ENCODE measurements at regions not wholly inside any gene's neighbourhood (a gene's known extent, or its start where the extent isn't known, plus 50 kb on each side); places are given as distances from the start of the nearest gene placed in this dataset.

DNA sequence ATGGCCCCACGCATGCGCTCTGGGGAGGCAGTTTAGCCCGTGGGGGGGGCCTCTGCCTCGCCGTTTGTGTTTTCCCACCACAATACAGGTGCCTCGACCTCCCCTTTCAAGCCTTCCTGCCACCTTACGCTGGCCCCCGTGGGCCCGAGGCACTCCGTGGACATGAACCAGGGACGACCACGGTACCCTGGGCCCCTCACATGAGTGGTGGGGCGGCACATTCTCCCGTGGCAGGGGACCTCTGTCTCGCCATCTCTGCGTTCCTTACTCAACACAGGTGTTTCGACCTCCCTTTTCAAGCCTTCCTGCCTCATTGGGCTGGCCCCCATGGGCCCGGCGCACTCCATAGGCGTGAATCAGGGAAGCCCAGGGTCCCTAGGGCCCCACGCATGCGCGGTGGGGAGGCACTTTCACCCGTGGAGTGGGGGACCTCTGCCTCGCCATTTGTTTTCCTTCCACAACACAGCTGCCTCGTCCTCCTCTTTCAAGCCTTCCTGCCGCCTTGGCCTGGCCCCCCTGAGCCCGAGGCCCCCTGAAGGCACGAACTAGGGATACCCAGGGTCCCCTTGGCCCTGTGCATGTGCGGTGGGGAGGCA, 339.5 kb downstream of the ALG10 start:
- no peak for DNase-seq (ENCODE audit: low read depth)

DNA sequence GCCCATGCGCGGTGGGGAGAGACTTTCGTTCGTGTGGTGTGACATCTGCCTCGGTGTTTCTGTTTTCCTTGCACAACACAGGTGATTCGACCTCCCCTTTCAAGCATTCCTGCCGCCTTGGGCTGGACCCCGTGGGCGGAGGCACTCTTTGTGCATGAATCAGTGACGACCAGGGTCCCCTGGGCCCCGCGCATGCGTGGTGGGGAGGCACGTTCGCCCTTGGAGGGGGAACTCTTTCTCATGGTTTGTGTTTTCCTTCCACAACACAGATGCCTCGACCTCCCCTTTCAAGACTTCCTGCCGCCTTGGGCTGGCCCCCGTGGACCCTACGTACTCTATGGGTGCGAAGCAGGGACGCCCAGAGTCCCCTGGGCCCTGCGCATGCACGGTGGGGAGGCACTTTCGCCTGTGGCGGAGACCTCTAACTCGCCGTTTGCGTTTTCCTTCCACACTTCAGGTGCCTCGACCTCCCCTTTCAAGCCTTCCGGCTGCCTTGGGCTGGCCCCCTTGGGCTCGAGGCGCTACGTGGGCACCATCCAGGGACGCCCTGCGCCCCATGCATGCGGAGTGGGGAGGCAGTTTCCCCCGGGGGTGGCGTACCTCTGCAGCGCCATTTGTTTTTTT, 340.9 kb downstream of the ALG10 start:
- DNase-seq (ENCODE audit: low read depth): no peak

GRCh38 chr12:34368079-34368478, 345.8 kb downstream of the ALG10 start:
- no peak for DNase-seq (ENCODE audit: low read depth)

- DNase-seq (ENCODE audit: low read depth): no peak
These were observed 348.8 kb downstream of the ALG10 start for GRCh38 chr12:34371050-34371449.

GRCh38 chr12:34372003-34372402, 349.7 kb downstream of the ALG10 start:
- DNase-seq (ENCODE audit: low read depth): no peak

DNA sequence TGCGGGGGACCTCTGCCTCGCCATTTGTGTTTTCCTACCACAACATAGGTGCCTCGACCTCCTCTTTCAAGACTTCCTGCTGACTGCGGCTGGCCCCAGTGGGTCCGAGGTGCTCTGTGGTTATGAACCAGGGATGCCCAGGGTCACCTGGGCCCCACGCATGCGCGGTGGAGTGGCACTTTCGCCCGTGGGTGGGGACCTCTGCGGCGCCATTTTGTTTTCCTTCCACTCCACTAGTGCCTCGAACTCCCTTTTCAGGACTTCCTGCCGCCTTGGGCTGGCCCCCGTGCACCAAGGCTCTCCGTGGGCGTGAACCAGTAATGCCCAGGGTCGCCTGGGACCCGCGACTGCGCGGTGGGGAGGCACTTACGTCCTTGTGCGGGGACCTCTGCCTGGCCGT, 351.6 kb downstream of the ALG10 start:
- DNase-seq (ENCODE audit: low read depth): no peak

DNA sequence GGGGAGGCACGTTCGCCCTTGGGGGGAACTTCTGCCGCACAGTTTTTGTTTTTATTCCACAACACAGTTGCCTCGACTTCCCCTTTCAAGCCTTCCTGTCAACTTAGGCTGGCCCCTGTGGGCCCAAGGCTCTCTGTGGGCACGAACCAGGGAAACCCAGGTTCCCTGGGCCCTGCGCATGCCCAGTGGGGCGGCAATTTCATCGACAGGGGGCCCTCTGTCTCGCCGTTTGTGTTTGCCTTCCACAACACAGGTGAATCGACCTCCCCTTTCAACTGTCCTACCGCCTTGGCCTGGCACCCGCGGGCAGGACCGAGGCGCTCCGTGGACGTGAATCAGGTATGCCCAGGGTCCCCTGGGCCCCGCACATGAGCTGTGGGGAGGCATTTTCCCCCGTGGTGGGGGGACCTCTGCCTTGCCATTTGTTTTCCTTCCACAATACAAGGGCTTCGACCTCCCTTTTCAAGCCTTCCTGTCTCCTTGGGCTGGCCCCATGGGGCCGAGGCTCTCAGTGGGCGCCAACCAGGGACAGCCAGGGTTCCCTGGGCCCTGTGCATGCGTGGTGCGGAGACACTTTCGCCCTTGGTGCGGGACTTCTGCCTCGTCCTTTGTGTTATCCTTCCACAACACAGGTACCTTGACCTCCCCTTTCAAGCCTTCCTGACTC, 354.0 kb downstream of the ALG10 start:
- no peak for DNase-seq (ENCODE audit: low read depth)

DNA sequence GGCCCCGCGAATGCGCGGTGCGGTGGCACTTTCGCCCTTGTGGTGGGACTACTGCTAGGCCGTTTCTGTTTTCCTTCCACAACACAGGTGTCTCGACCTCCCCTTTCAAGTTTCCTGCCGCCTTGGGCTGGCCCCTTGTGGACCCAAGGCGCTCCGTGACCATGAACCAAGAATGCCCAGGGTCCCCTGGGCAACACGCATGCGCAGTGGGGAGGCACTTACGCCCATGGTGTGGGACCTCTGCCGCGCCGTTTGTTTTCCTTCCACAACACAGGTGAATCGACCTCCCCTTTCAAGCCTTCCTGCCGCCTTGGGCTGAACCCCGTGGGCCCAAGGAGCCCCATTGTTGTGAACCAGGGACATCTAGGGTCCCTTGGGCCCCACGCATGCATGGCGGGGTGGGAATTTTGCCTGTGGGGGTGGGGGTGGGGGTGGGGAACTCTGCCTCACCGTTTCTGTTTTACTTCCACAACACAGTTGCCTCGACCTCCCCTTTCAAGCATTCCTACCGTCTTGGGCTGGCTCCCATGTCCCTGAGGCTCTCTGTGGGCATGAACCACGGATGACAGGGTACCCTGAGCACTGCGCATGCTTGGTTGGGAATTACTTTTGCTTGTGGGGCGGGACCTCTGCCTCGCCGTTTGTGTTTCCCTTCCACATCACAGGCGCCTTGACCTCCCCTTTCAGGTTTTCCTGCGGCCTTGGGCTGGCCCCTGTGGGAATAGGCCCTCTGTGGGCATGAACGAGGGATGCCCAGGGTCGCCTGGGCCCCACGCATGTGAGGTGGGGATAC, 355.1 kb downstream of the ALG10 start:
- DNase-seq (ENCODE audit: low read depth): no peak

- DNase-seq (ENCODE audit: low read depth): no peak
These were observed 356.8 kb downstream of the ALG10 start for GRCh38 chr12:34379142-34379541.

DNA sequence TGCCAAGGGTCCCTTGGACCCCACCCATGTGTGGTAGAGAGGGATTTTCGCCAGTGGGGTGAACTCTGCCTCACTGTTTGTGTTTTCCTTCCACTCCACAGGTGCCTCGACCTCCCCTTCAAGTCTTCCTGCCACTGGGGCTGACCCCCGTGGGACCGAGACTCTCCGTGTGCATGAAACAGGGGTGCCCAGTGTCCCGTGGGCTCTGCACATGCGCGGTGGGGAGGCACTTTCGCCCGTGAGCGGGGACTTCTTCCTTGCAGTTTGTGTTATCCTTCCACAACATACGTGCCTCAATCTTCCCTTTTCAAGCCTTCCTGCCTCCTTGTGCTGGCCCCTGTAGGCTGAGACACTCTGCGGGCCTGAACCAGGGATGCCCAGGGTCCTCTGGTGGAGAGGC, 362.4 kb downstream of the ALG10 start:
- no peak for DNase-seq (ENCODE audit: low read depth)

DNA sequence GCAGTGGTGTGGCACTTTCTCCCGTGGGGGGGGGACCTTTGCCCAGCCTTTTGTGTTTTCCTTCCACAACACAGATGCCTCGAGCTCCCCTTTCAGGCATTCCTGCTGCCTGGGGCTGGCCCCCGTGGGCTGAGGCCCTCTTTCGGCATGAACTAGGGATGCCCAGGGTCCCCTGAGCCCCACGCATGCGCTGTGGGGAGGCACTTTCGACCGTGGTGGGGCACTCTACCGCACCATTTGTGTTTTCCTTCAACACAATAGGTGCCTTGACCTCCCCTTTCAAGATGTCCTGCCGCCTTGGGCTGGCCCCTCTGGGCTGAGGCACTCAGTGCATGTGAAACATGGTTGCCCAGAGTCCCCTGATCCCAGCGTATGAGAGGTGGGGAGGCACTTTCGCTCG, 363.7 kb downstream of the ALG10 start:
- no peak for DNase-seq (ENCODE audit: low read depth)

- DNase-seq (ENCODE audit: low read depth): no peak
These were observed 364.4 kb downstream of the ALG10 start for GRCh38 chr12:34386621-34387255.

DNA sequence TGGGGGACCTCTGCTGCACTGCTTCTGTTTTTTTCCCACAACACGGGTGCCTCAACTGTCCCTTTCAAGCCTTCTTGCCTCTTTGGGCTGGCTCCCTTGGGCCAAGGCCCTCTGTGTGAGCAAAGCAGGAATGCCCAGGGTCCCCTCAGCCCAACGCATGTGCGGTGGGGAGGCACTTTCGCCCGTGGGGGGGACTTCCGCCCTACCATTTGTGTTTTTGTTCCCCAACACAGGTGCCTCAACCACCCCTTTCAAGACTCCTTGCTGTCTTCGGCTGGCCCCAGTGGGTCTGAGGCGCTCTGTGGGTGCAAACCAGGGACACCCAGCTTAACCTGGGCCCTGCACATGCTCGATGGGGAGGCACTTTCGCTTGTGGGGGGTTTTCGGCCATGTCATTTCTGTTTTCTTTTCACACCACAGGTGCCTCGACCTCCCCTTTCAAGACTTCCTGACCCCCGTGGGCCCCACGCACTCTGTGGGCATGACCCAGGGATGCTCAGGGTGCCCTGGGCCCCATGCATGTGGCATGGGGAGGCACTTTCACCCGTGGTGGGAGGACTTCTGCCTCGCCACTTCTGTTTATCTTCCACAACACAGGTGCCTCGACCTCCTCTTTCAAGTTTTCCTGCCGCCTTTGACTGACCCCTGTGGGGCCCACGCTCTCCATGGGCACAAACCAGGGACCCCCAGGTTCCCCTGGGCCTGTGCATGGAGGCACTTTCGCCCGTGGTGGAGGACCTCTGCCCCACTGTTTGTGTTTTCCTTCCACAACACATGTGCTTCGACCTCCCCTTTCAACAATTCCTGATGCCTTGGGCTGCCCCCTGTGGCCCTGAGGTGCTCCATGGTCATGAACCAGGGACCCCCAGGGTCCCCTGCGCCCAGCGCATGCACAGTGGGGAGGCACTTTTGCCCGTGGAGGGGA, 365.7 kb downstream of the ALG10 start:
- no peak for DNase-seq (ENCODE audit: low read depth)

- no peak for DNase-seq (ENCODE audit: low read depth)
These were observed 366.5 kb downstream of the ALG10 start for GRCh38 chr12:34388636-34389377.

DNA sequence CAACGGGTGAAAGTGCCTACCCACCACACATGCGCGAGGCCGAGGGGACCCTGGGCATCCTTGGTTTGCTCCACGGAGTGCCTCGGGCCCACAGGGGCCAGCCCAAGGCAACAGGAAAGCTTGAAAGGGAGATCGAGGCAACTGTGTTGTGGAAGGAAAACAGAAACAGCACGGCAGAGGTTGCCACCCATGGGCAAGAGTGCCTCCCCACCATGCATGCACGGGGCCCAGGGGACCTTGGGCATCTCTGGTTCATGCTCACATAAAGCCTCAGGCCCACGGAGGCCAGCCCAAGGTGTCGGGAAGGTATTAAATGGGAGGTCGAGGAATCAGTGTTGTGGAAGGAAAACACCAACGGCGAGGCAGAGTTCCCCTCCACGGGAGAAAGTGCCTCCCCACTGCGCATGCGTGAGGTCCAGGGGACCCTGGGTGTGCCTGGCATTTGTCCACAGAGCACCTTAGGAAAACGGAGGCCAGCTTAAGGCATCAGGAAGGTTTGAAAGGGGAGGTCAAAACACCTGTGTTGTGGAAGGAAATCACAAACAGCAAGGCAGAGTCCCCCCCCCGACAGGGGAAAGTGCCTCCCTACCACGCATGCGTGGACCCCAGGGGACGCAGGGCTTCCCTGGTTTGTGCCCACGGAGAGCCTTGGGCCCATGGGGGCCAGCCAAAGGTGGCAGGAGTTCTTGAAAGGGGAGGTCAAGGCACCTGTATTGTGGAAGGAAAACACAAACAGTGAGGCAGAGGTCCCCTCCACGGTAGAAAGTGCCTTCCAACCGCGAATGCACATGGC, 367.3 kb downstream of the ALG10 start:
- DNase-seq (ENCODE audit: low read depth): no peak

DNA sequence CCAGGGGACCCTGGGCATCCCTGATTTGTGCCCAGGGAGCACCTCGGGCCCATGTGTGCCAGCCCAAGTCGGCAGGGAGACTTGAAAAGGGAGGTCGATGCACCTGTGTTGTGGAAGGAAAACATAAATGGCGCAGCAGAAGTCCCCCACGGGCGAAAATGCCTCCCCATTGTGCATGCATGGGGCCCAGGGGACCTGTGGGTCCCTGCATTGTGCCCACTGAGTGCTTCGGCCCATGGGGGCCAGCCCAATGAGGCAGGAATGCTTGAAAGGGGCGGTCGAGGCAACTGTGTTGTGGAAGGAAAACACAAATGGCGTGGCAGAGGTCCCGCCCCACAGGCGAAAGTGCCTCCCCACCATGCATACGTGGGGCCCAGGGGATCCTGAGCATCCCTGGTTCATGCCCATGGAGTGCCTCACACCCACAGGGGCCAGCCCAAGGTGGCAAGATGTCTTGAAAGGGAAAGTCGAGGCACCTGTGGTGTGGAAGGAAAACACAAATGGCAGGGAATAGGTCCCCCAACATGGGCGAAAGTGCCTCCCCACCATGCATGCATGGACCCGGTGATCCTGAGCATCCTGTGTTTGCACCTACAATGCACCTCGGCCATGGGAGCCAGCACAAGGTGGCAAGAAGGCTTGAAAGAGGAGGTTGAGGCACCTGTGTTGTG, 368.0 kb downstream of the ALG10 start:
- DNase-seq (ENCODE audit: low read depth): no peak

- DNase-seq (ENCODE audit: low read depth): no peak
These were observed 368.8 kb downstream of the ALG10 start for GRCh38 chr12:34390846-34391700.
